LNCAP (cell line): ENCODE measurements at regions not wholly inside any gene's neighbourhood (a gene's known extent, or its start where the extent isn't known, plus 50 kb on each side); places are given as distances from the start of the nearest gene placed in this dataset.

Experiments
- TF ChIP-seq, protein P1 (sequence below): fragments of 450-650 bp; IDR thresholded peaks from 2 replicates; pipeline ENCODE4 v1.5.1; 2017; ENCODE audit warnings: mild to moderate bottlenecking

DNA sequence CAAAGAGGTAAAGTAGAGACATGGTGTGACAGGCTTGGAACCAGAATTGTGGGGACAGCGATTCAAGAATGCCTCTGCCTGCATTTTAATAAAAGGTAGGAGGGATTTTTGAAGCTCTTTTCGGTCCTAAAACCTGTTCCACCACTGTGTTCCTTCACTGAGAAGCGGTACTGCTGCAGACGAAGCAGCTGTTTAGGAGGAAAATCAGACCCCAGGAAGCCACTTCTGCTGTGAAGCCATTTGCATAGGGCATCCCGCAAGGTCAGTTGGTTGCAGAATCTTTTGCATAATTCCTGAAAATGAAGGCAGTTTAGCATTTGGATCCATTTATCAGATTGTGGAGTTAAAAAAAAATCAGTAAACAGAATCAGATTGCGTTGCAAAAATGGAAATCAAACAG lies 183.3 kb upstream of the PRKCQ start:
- TF ChIP-seq, protein P1, sequence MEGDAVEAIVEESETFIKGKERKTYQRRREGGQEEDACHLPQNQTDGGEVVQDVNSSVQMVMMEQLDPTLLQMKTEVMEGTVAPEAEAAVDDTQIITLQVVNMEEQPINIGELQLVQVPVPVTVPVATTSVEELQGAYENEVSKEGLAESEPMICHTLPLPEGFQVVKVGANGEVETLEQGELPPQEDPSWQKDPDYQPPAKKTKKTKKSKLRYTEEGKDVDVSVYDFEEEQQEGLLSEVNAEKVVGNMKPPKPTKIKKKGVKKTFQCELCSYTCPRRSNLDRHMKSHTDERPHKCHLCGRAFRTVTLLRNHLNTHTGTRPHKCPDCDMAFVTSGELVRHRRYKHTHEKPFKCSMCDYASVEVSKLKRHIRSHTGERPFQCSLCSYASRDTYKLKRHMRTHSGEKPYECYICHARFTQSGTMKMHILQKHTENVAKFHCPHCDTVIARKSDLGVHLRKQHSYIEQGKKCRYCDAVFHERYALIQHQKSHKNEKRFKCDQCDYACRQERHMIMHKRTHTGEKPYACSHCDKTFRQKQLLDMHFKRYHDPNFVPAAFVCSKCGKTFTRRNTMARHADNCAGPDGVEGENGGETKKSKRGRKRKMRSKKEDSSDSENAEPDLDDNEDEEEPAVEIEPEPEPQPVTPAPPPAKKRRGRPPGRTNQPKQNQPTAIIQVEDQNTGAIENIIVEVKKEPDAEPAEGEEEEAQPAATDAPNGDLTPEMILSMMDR, result no peak

GRCh38 chr10:6763001-6763400 lies 182.9 kb upstream of the PRKCQ start:
- TF ChIP-seq, protein P1, result no peak

- TF ChIP-seq, protein P1, result no peak
Observed at GRCh38 chr10:6759961-6760360, 179.9 kb upstream of the PRKCQ start.

DNA sequence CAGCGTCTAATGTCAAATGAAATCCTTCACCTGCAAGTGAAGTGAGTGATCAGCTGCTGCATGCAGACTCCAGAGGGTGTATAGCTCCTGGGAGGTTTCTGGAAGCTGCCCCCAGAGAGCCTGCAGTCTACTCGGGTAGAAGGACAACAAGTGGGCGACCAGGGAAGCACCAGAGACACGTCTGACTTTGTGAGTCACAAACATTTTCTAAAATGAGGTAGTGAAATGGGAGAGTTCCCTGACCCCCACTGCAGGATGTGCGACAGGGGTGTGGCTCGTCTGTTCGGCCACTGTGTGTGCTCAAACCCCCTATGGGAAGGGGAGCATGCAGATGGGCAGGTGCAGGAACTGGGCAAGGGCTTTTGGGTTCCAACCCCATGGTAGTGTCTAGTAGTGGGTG lies 177.1 kb upstream of the PRKCQ start:
- TF ChIP-seq, protein P1, result no peak

GRCh38 chr10:6756716-6757115 lies 176.6 kb upstream of the PRKCQ start:
- TF ChIP-seq, protein P1, result no peak

DNA sequence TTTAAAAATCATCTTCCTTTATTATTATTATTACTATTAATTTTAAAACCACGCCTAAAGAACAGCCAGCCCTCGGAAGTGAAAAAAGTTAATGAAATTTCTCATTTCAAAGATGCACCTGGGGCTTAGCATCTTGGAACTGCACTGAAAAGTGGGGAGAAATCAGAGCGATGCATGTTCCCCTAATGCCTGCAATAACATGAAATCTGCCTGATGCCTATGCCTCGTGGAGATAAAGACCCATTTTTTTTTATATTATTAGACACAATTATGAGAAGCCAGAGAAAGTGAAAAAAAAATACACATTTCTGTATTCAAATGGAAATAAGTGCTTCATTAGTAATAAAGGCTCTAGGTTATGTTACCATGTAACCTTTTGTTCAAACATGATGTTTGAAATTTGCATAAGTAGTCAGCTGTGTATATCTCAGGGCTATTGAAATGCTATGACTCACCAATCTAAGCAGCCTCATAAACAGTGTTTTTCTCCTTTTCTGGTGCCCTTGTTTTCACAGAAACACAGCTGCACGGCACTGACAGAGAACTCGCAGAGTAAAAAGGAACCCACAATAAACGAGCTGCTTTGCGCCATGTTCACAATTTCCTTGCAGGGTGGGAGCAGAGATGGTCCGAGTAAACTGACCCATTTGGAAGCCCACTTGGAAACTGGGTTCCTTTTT lies 175.8 kb upstream of the PRKCQ start:
- TF ChIP-seq, protein P1, result no peak

- TF ChIP-seq, protein P1, result no peak
Observed at GRCh38 chr10:6753644-6754043, 173.6 kb upstream of the PRKCQ start.

GRCh38 chr10:6751363-6751762 lies 171.3 kb upstream of the PRKCQ start:
- TF ChIP-seq, protein P1, result no peak
